IMR-90 (cell line): ENCODE measurements at regions not wholly inside any gene's neighbourhood (a gene's known extent, or its start where the extent isn't known, plus 50 kb on each side); places are given as distances from the start of the nearest gene placed in this dataset.

Source experiments
- ATAC-seq: fragments of 200-7000 bp; cut with Tn5 transposase; 2 replicates; pipeline ENCODE4 v1.9.1; 2020; ENCODE audit warnings: low read depth, mild to moderate bottlenecking, moderate library complexity
- BruUV-seq: library from RNA; stranded (reverse); fragments of 400-500 nt; replicated peaks from 2 replicates; lab custom pipeline; 2021; lab: Mats Ljungman, UMichigan
- CTCF ChIA-PET: fragments of 300-600 bp; formaldehyde crosslinking; extraction: SDS; loops from one replicate; lab custom pipeline; 2021; ENCODE audit warnings: antibody characterized with exemption; lab: Yijun Ruan, JAX
- POLR2A ChIA-PET: fragments of 300-600 bp; sonication (Branson Sonifier 250); formaldehyde crosslinking; loops from one replicate; lab custom pipeline; 2022; ENCODE audit warnings: antibody characterized with exemption; ENCODE audit not compliant: unreplicated experiment; lab: Charles Lee
- DNase-seq: peaks from one replicate; pipeline ENCODE4 v3.0.0; 2013
- H2AFZ ChIP-seq: replicated peaks from 2 replicates; pipeline ENCODE3; 2013; ENCODE audit warnings: low read length, mild to moderate bottlenecking; ENCODE audit not compliant: poor library complexity
- H2AK5ac ChIP-seq: 2 replicates; pipeline ENCODE4 v1.6.1; 2013; ENCODE audit warnings: low read depth, low read length, inconsistent platforms
- H2AK9ac ChIP-seq: replicated peaks from 2 replicates; pipeline ENCODE3; 2013; ENCODE audit warnings: mild to moderate bottlenecking, low read depth, low read length, moderate library complexity; ENCODE audit not compliant: poor library complexity
- H2BK120ac ChIP-seq: 2 replicates; pipeline ENCODE4 v1.6.1; 2013; ENCODE audit warnings: low read depth, low read length, inconsistent platforms
- H2BK15ac ChIP-seq: 3 replicates; pipeline ENCODE4 v1.6.1; 2013; ENCODE audit warnings: low read depth, low read length, inconsistent platforms
- H2BK20ac ChIP-seq: 2 replicates; pipeline ENCODE4 v1.6.1; 2013; ENCODE audit warnings: low read depth, mild to moderate bottlenecking, inconsistent platforms, low read length, moderate library complexity
- H2BK5ac ChIP-seq: 2 replicates; pipeline ENCODE4 v1.6.1; 2013; ENCODE audit warnings: mild to moderate bottlenecking, low read depth, low read length, inconsistent platforms; ENCODE audit not compliant: poor library complexity, severe bottlenecking
- H3K14ac ChIP-seq: replicated peaks from 2 replicates; pipeline ENCODE4 v1.6.1; 2013; ENCODE audit warnings: low read depth, low read length, inconsistent platforms
- H3K18ac ChIP-seq: 2 replicates; pipeline ENCODE4 v1.6.1; 2013; ENCODE audit warnings: low read depth, low read length, control low read depth
- H3K23ac ChIP-seq: 2 replicates; pipeline ENCODE4 v1.6.1; 2013; ENCODE audit warnings: low read depth, low read length, inconsistent platforms
- H3K27ac ChIP-seq: 2 replicates; pipeline ENCODE4 v1.5.1; 2013; ENCODE audit warnings: mild to moderate bottlenecking, control low read depth, low read length; ENCODE audit not compliant: insufficient read depth
- H3K27me3 ChIP-seq: 2 replicates; pipeline ENCODE4 v1.6.1; 2013; ENCODE audit warnings: low read length; ENCODE audit not compliant: control insufficient read depth, insufficient read depth
- H3K36me3 ChIP-seq: 2 replicates; pipeline ENCODE4 v1.6.1; 2013; ENCODE audit warnings: low read length, mixed read lengths; ENCODE audit not compliant: control insufficient read depth, insufficient read depth
- H3K4ac ChIP-seq: 2 replicates; pipeline ENCODE4 v1.6.1; 2013; ENCODE audit warnings: low read depth, low read length, inconsistent platforms
- H3K4me1 ChIP-seq: 2 replicates; pipeline ENCODE4 v1.6.1; 2013; ENCODE audit warnings: low read length, mixed read lengths; ENCODE audit not compliant: control insufficient read depth, insufficient read depth
- H3K4me2 ChIP-seq: 2 replicates; pipeline ENCODE4 v1.6.1; 2013; ENCODE audit warnings: low read depth, mild to moderate bottlenecking, control low read depth, low read length, moderate library complexity
- H3K4me3 ChIP-seq: 2 replicates; pipeline ENCODE4 v1.5.1; 2013; ENCODE audit warnings: low read depth, mild to moderate bottlenecking, control low read depth, low read length, moderate library complexity; ENCODE audit not compliant: insufficient read depth
- H3K56ac ChIP-seq: 2 replicates; pipeline ENCODE4 v1.6.1; 2013; ENCODE audit warnings: low read length, inconsistent platforms; ENCODE audit not compliant: insufficient read depth; ENCODE audit errors: extremely low read depth
- H3K79me1 ChIP-seq, 2 experiments: 2 replicates each; pipeline ENCODE4 v1.6.1; 2013; ENCODE audit warnings: low read length in 2 of 2, inconsistent platforms in 1 of 2, low read depth in 1 of 2
- H3K9ac ChIP-seq: 2 replicates; pipeline ENCODE4 v1.6.1; 2013; ENCODE audit warnings: low read depth, low read length, control low read depth
- H3K9me1 ChIP-seq: 2 replicates; pipeline ENCODE4 v1.6.1; 2013; ENCODE audit warnings: low read length, inconsistent platforms; ENCODE audit not compliant: insufficient read depth
- H3K9me3 ChIP-seq: 2 replicates; pipeline ENCODE4 v1.6.1; 2013; ENCODE audit warnings: low read length; ENCODE audit not compliant: control insufficient read depth, insufficient read depth
- H4K20me1 ChIP-seq: 2 replicates; pipeline ENCODE4 v1.6.1; 2013; ENCODE audit warnings: low read length, inconsistent platforms; ENCODE audit not compliant: insufficient read depth
- H4K5ac ChIP-seq: 2 replicates; pipeline ENCODE4 v1.6.1; 2013; ENCODE audit warnings: mild to moderate bottlenecking, low read depth, low read length, control low read depth
- H4K8ac ChIP-seq, 2 experiments: 2 replicates each; pipeline ENCODE4 v1.6.1; 2013; ENCODE audit warnings: low read depth in 2 of 2, low read length in 2 of 2, control low read depth in 1 of 2, inconsistent platforms in 1 of 2
- H4K91ac ChIP-seq: 2 replicates; pipeline ENCODE4 v1.6.1; 2013; ENCODE audit warnings: low read depth, low read length, inconsistent platforms; ENCODE audit not compliant: insufficient read depth
- BHLHE40 ChIP-seq: fragments of 150-350 bp; IDR thresholded peaks from 2 replicates; pipeline ENCODE4 v1.6.1; 2016; ENCODE audit warnings: mild to moderate bottlenecking, low read depth, low read length
- CEBPB ChIP-seq: IDR thresholded peaks from 2 replicates; pipeline ENCODE4 v1.6.1; 2012; ENCODE audit warnings: low read depth, low read length, improper control_type of control experiment
- CTCF ChIP-seq: conservative IDR thresholded peaks from 2 replicates; pipeline ENCODE4 v1.5.1; 2012; ENCODE audit warnings: mild to moderate bottlenecking, low read depth, low read length, improper control_type of control experiment
- FOS ChIP-seq: fragments of 150-350 bp; IDR thresholded peaks from 2 replicates; pipeline ENCODE4 v1.6.1; 2016; ENCODE audit warnings: low read depth, low read length
- MAFK ChIP-seq: IDR thresholded peaks from 2 replicates; pipeline ENCODE4 v1.6.1; 2012; ENCODE audit warnings: low read depth, low read length, improper control_type of control experiment
- RCOR1 ChIP-seq: IDR thresholded peaks from 2 replicates; pipeline ENCODE4 v1.6.1; 2012; ENCODE audit warnings: mild to moderate bottlenecking, low read length, improper control_type of control experiment; ENCODE audit not compliant: insufficient replicate concordance
- RFX5 ChIP-seq: IDR thresholded peaks from 2 replicates; pipeline ENCODE4 v1.8.0; 2012; ENCODE audit warnings: low read depth, mild to moderate bottlenecking, low read length, moderate library complexity
- SMC3 ChIP-seq: fragments of 150-350 bp; IDR thresholded peaks from 2 replicates; pipeline ENCODE4 v1.6.1; 2016; ENCODE audit warnings: low read depth, mild to moderate bottlenecking, antibody characterized with exemption, low read length, moderate library complexity
- USF2 ChIP-seq: fragments of 150-350 bp; IDR thresholded peaks from 2 replicates; pipeline ENCODE4 v1.6.1; 2017; ENCODE audit warnings: mild to moderate bottlenecking, antibody characterized with exemption, low read length, low read depth
- WGBS, 2 experiments: methylation state at CpG; one replicate each; pipeline versions ENCODE4 v1.1.5 to v1.1.7; 2013; ENCODE audit warnings: missing lambda C conversion rate in 2 of 2; ENCODE audit not compliant: insufficient read length in 1 of 2; ENCODE audit errors: extremely low coverage in 2 of 2; 5-methylcytosine and 5-hydroxymethylcytosine counted together
- dilution Hi-C: fragments of 300-500 bp; cut with HindIII; formaldehyde crosslinking; loops from one replicate; pipeline ENCODE4 v1.14.3; 2018; ENCODE audit warnings: low sequenced_read_pairs; ENCODE audit not compliant: unreplicated experiment
- in situ Hi-C: fragments of 300-500 bp; cut with MboI; formaldehyde crosslinking; loops from 3 replicates; pipeline ENCODE4 v1.14.3; 2019; ENCODE audit warnings: low sequenced_read_pairs, inconsistent platforms, mixed read lengths
- intact Hi-C: fragments of 100-400 bp; cut with micrococcal nuclease; formaldehyde crosslinking; loops from 2 replicates; pipeline ENCODE4 v1.10.0; 2022
- TF ChIP-seq, protein P1 (sequence below): fragments of 150-350 bp; IDR thresholded peaks from 2 replicates; pipeline ENCODE4 v1.6.1; 2016; ENCODE audit warnings: low read depth, mild to moderate bottlenecking, low read length, moderate library complexity, borderline replicate concordance

- H3K27ac ChIP-seq = no peak overlapping the region
- in situ Hi-C loops = no loop called here
- no peak overlapping the region for H3K4ac ChIP-seq
- H3K9me1 ChIP-seq = no peaks in the 10 kb centered on the region
- ChIA-PET CTCF (no interaction called here), POLR2A (no interaction called here)
- 0 out of 2 replicates have a peak, but pooled peaks cover 3% of the 10 kb centered on the region for H3K27me3 ChIP-seq
- no peak overlapping the region for H2BK15ac ChIP-seq
- no peak overlapping the region for H4K8ac ChIP-seq
- no peaks in the 10 kb centered on the region for H4K20me1 ChIP-seq
- no peak overlapping the region for H2BK120ac ChIP-seq
- no peaks in the 10 kb centered on the region for H3K79me1 ChIP-seq
- no peak overlapping the region for H3K9ac ChIP-seq
- H3K36me3 ChIP-seq = no peaks in the 10 kb centered on the region
- H3K23ac ChIP-seq = no peak overlapping the region
- no peak for DNase-seq
- no peak overlapping the region for H2BK5ac ChIP-seq
- BruUV-seq = no TSS peak
- no peak overlapping the region for H3K18ac ChIP-seq
- H3K56ac ChIP-seq = no peak overlapping the region
- H3K4me3 ChIP-seq = no peak overlapping the region
- TF ChIP-seq CEBPB (no peak), USF2 (no peak), FOS (no peak), RCOR1 (no peak), RFX5 (no peak), MAFK (no peak), BHLHE40 (no peak), CTCF (no peak), SMC3 (no peak)
- TF ChIP-seq, protein P1, sequence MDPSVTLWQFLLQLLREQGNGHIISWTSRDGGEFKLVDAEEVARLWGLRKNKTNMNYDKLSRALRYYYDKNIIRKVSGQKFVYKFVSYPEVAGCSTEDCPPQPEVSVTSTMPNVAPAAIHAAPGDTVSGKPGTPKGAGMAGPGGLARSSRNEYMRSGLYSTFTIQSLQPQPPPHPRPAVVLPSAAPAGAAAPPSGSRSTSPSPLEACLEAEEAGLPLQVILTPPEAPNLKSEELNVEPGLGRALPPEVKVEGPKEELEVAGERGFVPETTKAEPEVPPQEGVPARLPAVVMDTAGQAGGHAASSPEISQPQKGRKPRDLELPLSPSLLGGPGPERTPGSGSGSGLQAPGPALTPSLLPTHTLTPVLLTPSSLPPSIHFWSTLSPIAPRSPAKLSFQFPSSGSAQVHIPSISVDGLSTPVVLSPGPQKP = no peak
- H3K4me2 ChIP-seq = no peak overlapping the region
- no peaks in the 10 kb centered on the region for H3K4me1 ChIP-seq
- H3K9me3 ChIP-seq = peaks cover 2% of the 10 kb centered on the region; the same call in 1 of the 2 replicates
- H3K14ac ChIP-seq = no peak overlapping the region
- no peak overlapping the region for H2AK5ac ChIP-seq
- no peak overlapping the region for H4K5ac ChIP-seq
- no peak overlapping the region for H2AK9ac ChIP-seq
- intact Hi-C loops = no loop called here
- no peak overlapping the region for H2BK20ac ChIP-seq
- H2AFZ ChIP-seq = no peak overlapping the region
- H4K91ac ChIP-seq = no peak overlapping the region
- 0% methylated on average over 1 of the region's 9 CpGs; no CpG with 5 or more reads in 1 of the 2 experiments for WGBS, 2 experiments
- ATAC-seq = no peak
- dilution Hi-C loops = no loop called here
These were observed 622.8 kb downstream of the PTPRU start for GRCh38 chr1:29859126-29859525.
